ENCODE measurements at regions not wholly inside any gene's neighbourhood (a gene's known extent, or its start where the extent isn't known, plus 50 kb on each side); places are given as distances from the start of the nearest gene placed in this dataset.

GRCh38 chr13:21822029-21822428 lies 151.2 kb downstream of the FGF9 start:
- no peak for DNase-seq

- no peak for DNase-seq
These were observed 152.5 kb downstream of the FGF9 start for GRCh38 chr13:21823416-21823815.

GRCh38 chr13:21823949-21824348 lies 153.1 kb downstream of the FGF9 start:
- DNase-seq: no peak

- no peak for DNase-seq
These were observed 154.3 kb downstream of the FGF9 start for GRCh38 chr13:21825186-21825585.

GRCh38 chr13:21825801-21826200 lies 154.9 kb downstream of the FGF9 start:
- DNase-seq: no peak

- no peak for DNase-seq
These were observed 155.5 kb downstream of the FGF9 start for GRCh38 chr13:21826214-21827015.

- no peak for DNase-seq
These were observed 160.9 kb downstream of the FGF9 start for GRCh38 chr13:21831654-21832324.

GRCh38 chr13:21833921-21834320 lies 163.0 kb downstream of the FGF9 start:
- no peak for DNase-seq

GRCh38 chr13:21834521-21834920 lies 163.6 kb downstream of the FGF9 start:
- DNase-seq: no peak

GRCh38 chr13:21837288-21837687 lies 166.4 kb downstream of the FGF9 start:
- no peak for DNase-seq

- DNase-seq: no peak
These were observed 167.1 kb downstream of the FGF9 start for GRCh38 chr13:21837841-21838551.

- no peak for DNase-seq
These were observed 175.7 kb downstream of the FGF9 start for GRCh38 chr13:21846605-21847004.

- DNase-seq: peak; percentile 62
These were observed 178.4 kb downstream of the FGF9 start for GRCh38 chr13:21849323-21849722.

GRCh38 chr13:21850013-21851006 lies 179.4 kb downstream of the FGF9 start:
- DNase-seq: no peak

GRCh38 chr13:21852043-21852442 lies 181.2 kb downstream of the FGF9 start:
- no peak for DNase-seq

GRCh38 chr13:21853779-21854178 lies 182.9 kb downstream of the FGF9 start:
- no peak for DNase-seq

- DNase-seq: no peak
These were observed 197.9 kb downstream of the FGF9 start for GRCh38 chr13:21868823-21869222.

- DNase-seq: no peak
These were observed 200.5 kb downstream of the FGF9 start for GRCh38 chr13:21871382-21871781.

- DNase-seq: no peak
These were observed 201.0 kb downstream of the FGF9 start for GRCh38 chr13:21871919-21872318.

GRCh38 chr13:21872795-21873194 lies 201.9 kb downstream of the FGF9 start:
- DNase-seq: no peak

- no peak for DNase-seq
These were observed 204.2 kb downstream of the FGF9 start for GRCh38 chr13:21875116-21875515.

GRCh38 chr13:21879263-21879914 lies 208.5 kb downstream of the FGF9 start:
- no peak for DNase-seq
